ENCODE measurements at regions not wholly inside any gene's neighbourhood (a gene's known extent, or its start where the extent isn't known, plus 50 kb on each side); places are given as distances from the start of the nearest gene placed in this dataset.

DNA sequence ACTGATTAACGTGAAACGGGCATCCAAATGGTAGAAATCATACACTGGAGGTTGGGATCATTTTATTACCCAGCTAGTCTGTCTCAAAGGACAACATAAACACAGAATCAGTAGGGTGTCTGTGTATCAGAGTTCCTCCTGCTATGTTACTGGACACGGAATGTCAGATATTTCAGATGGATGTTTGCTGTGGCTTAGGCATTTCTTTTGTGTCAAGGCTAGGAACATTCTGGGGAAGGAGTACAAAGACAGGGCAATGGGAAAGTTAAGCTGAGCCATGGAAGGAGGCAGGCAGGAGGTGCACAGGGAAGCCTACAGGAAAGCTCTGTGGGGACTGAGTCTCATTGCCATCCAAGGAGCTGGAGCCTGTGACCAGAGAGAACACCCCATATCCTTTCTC, 254.6 kb downstream of the C12orf75 start:
- H3K36me3 Mint-ChIP-seq (ENCODE audit: insufficient read depth, unreplicated experiment): no peaks in the 10 kb centered on the region
- POLR2A ChIA-PET: interaction anchor here (0.6 to 1.2 kb wide), 2 partner anchors 16 to 626 kb away, joined by 3 read pairs; no protein-coding TSS in a partner anchor

DNA sequence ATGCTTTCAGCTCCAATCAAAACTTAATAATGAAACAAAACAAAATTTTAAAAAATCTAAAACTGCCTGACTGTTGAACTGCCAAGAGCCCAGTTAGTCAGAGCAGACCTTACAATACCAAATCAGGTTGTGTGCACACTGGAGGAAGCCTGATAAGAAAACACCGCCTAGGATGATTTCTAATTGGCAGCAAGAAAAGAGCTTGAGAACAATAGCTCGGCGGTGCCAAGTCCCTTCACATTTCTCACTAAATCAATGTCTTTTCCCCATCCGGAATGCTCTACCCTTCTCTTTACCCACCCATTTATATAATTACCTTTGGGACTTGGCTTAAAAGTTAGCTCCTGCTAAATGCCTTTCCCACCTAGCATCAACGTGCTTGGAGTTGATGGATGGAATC, 256.7 kb downstream of the C12orf75 start:
- TF ChIP-seq, protein P1, sequence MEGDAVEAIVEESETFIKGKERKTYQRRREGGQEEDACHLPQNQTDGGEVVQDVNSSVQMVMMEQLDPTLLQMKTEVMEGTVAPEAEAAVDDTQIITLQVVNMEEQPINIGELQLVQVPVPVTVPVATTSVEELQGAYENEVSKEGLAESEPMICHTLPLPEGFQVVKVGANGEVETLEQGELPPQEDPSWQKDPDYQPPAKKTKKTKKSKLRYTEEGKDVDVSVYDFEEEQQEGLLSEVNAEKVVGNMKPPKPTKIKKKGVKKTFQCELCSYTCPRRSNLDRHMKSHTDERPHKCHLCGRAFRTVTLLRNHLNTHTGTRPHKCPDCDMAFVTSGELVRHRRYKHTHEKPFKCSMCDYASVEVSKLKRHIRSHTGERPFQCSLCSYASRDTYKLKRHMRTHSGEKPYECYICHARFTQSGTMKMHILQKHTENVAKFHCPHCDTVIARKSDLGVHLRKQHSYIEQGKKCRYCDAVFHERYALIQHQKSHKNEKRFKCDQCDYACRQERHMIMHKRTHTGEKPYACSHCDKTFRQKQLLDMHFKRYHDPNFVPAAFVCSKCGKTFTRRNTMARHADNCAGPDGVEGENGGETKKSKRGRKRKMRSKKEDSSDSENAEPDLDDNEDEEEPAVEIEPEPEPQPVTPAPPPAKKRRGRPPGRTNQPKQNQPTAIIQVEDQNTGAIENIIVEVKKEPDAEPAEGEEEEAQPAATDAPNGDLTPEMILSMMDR (IDR thresholded peaks at IDR 0.05; ENCODE audit: unreplicated experiment): no peak
- Mint-ChIP-seq H3K27me3 (ENCODE audit: insufficient read depth, unreplicated experiment) (no peaks in the 10 kb centered on the region), H3K27ac (ENCODE audit: low read depth, unreplicated experiment) (no peak overlapping the region), H3K4me3 (ENCODE audit: unreplicated experiment) (no peak overlapping the region), H3K4me1 (ENCODE audit: insufficient read depth, unreplicated experiment) (no peaks in the 10 kb centered on the region), H3K9me3 (ENCODE audit: unreplicated experiment) (no peaks in the 10 kb centered on the region), H3K36me3 (ENCODE audit: insufficient read depth, unreplicated experiment) (no peaks in the 10 kb centered on the region)
- BruUV-seq (replicated peaks): no TSS peak
- CTCF ChIA-PET: interaction anchor here (0.6 to 1.3 kb wide), 4 partner anchors 60 to 549 kb away, joined by 3 to 5 read pairs (median 3); no protein-coding TSS in a partner anchor
- DNase-seq (ENCODE audit: unreplicated experiment): no peak
- POLR2A ChIA-PET: interaction anchor here (0.5 to 0.7 kb wide), 2 partner anchors 30 to 520 kb away, joined by 3 to 4 read pairs; no protein-coding TSS in a partner anchor
- intact Hi-C loops (cut with micrococcal nuclease): no loop called here

More for the DNA sequence above, 254.6 kb downstream of the C12orf75 start:
- no TSS peak for BruUV-seq (replicated peaks)
- H3K27me3 Mint-ChIP-seq (ENCODE audit: insufficient read depth, unreplicated experiment): no peaks in the 10 kb centered on the region
- TF ChIP-seq, protein P1 (IDR thresholded peaks at IDR 0.05; ENCODE audit: unreplicated experiment): no peak
- H3K4me1 Mint-ChIP-seq (ENCODE audit: insufficient read depth, unreplicated experiment): no peaks in the 10 kb centered on the region
- DNase-seq (ENCODE audit: unreplicated experiment): no peak
- no peak overlapping the region for H3K27ac Mint-ChIP-seq (ENCODE audit: low read depth, unreplicated experiment)
- CTCF ChIA-PET: no interaction called here
- H3K9me3 Mint-ChIP-seq (ENCODE audit: unreplicated experiment): no peaks in the 10 kb centered on the region
- intact Hi-C loops (cut with micrococcal nuclease): no loop called here
- no peak overlapping the region for H3K4me3 Mint-ChIP-seq (ENCODE audit: unreplicated experiment)

DNA sequence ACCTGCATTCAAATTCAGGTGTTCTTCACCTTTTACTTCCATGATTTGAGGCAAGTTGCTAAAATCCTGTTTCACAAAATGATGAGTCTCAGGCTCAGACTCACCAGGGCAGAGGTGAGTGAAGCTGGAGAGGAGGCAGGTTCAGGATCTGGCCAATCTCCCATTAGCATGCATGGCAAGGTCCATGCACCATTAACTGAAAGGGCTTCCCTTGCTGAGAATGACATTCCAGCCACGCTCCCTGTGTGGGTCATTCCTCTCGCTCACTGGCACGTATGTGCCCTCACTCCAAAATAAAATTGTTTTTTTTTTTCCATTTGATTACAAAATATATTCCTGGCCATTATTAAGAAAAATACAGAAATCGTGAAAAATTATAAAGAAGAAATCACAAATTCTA, 257.6 kb downstream of the C12orf75 start:
- no TSS peak for BruUV-seq (replicated peaks)
- no peak overlapping the region for H3K4me3 Mint-ChIP-seq (ENCODE audit: unreplicated experiment)
- H3K27me3 Mint-ChIP-seq (ENCODE audit: insufficient read depth, unreplicated experiment): no peaks in the 10 kb centered on the region
- POLR2A ChIA-PET: no interaction called here
- no peaks in the 10 kb centered on the region for H3K9me3 Mint-ChIP-seq (ENCODE audit: unreplicated experiment)
- H3K27ac Mint-ChIP-seq (ENCODE audit: low read depth, unreplicated experiment): no peak overlapping the region
- H3K4me1 Mint-ChIP-seq (ENCODE audit: insufficient read depth, unreplicated experiment): no peaks in the 10 kb centered on the region
- intact Hi-C loops (cut with micrococcal nuclease): no loop called here
- CTCF ChIA-PET: interaction anchor here (0.6 to 0.9 kb wide), 2 partner anchors 548 to 1824 kb away, joined by 4 to 5 read pairs; no protein-coding TSS in a partner anchor
- TF ChIP-seq, protein P1 (IDR thresholded peaks at IDR 0.05; ENCODE audit: unreplicated experiment): no peak
- no peak for DNase-seq (ENCODE audit: unreplicated experiment)
- no peaks in the 10 kb centered on the region for H3K36me3 Mint-ChIP-seq (ENCODE audit: insufficient read depth, unreplicated experiment)

DNA sequence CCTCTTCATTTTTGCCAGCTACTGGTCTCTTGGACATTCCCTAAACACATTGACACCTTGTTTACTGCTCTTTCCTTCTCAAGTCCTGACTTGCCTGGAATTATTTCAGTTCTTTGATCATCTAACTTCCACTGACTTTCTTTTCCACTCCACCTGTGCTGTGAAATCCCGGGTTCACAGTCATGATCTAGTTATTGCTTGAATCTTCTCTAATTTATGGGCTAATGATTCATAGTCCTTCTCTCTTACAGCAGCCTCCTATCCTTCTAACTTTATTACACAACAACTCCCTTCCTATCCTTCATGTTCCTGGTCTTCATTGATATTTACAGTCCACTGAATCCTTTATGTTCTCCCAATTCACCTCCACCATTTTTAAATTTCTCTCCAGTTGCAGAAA, 260.1 kb downstream of the C12orf75 start:
- H3K27ac Mint-ChIP-seq (ENCODE audit: low read depth, unreplicated experiment): no peak overlapping the region
- ChIA-PET POLR2A (interaction anchor here (0.8 to 2.5 kb wide), 10 partner anchors 14 to 145 kb away, joined by 3 to 10 read pairs (median 4); no protein-coding TSS in a partner anchor), CTCF (interaction anchor here (0.6 to 1.0 kb wide), 6 partner anchors 9 to 559 kb away, joined by 3 to 6 read pairs (median 4); no protein-coding TSS in a partner anchor)
- H3K4me1 Mint-ChIP-seq (ENCODE audit: insufficient read depth, unreplicated experiment): peaks cover 2% of the 10 kb centered on the region
- intact Hi-C loops (cut with micrococcal nuclease): no loop called here
- H3K9me3 Mint-ChIP-seq (ENCODE audit: unreplicated experiment): no peaks in the 10 kb centered on the region
- no peaks in the 10 kb centered on the region for H3K27me3 Mint-ChIP-seq (ENCODE audit: insufficient read depth, unreplicated experiment)
- peak; percentile 33 for DNase-seq (ENCODE audit: unreplicated experiment)
- no peak overlapping the region for H3K4me3 Mint-ChIP-seq (ENCODE audit: unreplicated experiment)
- no peaks in the 10 kb centered on the region for H3K36me3 Mint-ChIP-seq (ENCODE audit: insufficient read depth, unreplicated experiment)
- TF ChIP-seq, protein P1 (IDR thresholded peaks at IDR 0.05; ENCODE audit: unreplicated experiment): no peak
- BruUV-seq (replicated peaks): no TSS peak

Data from MCF 10A (cell line).